Fibroblast of lung (primary cell): ENCODE measurements at regions not wholly inside any gene's neighbourhood (a gene's known extent, or its start where the extent isn't known, plus 50 kb on each side); places are given as distances from the start of the nearest gene placed in this dataset.

Experiments
- DNase-seq, 2 donors: peaks; one replicate each; pipeline versions ENCODE4 v3.0.0 to v3.0.0-alpha.2; 2010; ENCODE audit warnings: low read depth in 2 of 2
- H2AFZ ChIP-seq: 2 replicates; pipeline ENCODE4 v1.5.1; 2012; ENCODE audit warnings: low read length, control low read depth, inconsistent platforms
- H3K27ac ChIP-seq: 2 replicates; pipeline ENCODE4 v1.5.1; 2011; ENCODE audit warnings: low read length, control low read depth; ENCODE audit not compliant: insufficient read depth
- H3K27me3 ChIP-seq: 2 replicates; pipeline ENCODE4 v1.5.1; 2011; ENCODE audit warnings: mild to moderate bottlenecking, low read length; ENCODE audit not compliant: control insufficient read depth, insufficient read depth
- H3K36me3 ChIP-seq: 2 replicates; pipeline ENCODE4 v1.5.1; 2011; ENCODE audit warnings: low read length; ENCODE audit not compliant: control insufficient read depth, insufficient read depth
- H3K4me1 ChIP-seq: 2 replicates; pipeline ENCODE4 v1.5.1; 2011; ENCODE audit warnings: low read length; ENCODE audit not compliant: control insufficient read depth, insufficient read depth; ENCODE audit errors: extremely low read depth
- H3K4me2 ChIP-seq: 2 replicates; pipeline ENCODE4 v1.5.1; 2011; ENCODE audit warnings: low read length, control low read depth; ENCODE audit not compliant: insufficient read depth; ENCODE audit errors: extremely low read depth
- H3K4me3 ChIP-seq, 4 experiments: fragments of 200-600 bp in 1 of 4; sonication (generic) in 1 of 4; replicated peaks in 1 of 4; 2 replicates each; pipeline ENCODE4 v1.5.1; 2011 to 2016; ENCODE audit warnings: low read length in 4 of 4, low read depth in 3 of 4, mild to moderate bottlenecking in 3 of 4, control low read depth in 2 of 4, inconsistent platforms in 1 of 4, mixed read lengths in 1 of 4; ENCODE audit not compliant: insufficient read depth in 1 of 4; ENCODE audit errors: control extremely low read depth in 1 of 4
- H3K79me2 ChIP-seq: 2 replicates; pipeline ENCODE4 v1.5.1; 2012; ENCODE audit warnings: mild to moderate bottlenecking, low read length, inconsistent platforms; ENCODE audit not compliant: control insufficient read depth, insufficient read depth
- H3K9ac ChIP-seq: 2 replicates; pipeline ENCODE4 v1.5.1; 2011; ENCODE audit warnings: mild to moderate bottlenecking, low read length, control low read depth; ENCODE audit not compliant: insufficient read depth
- H3K9me3 ChIP-seq: 2 replicates; pipeline ENCODE4 v1.5.1; 2012; ENCODE audit warnings: low read depth, low read length; ENCODE audit not compliant: control insufficient read depth, insufficient read depth
- H4K20me1 ChIP-seq: 2 replicates; pipeline ENCODE4 v1.5.1; 2011; ENCODE audit warnings: low read length; ENCODE audit not compliant: control insufficient read depth, insufficient read depth; ENCODE audit errors: extremely low read depth
- CTCF ChIP-seq, 2 donors: IDR thresholded peaks in 1 of 2; conservative IDR thresholded peaks in 1 of 2; 1 replicate in 1 of 2; 2 replicates in 1 of 2; pipeline ENCODE4 v1.5.1; 2011 to 2012; ENCODE audit warnings: low read length in 2 of 2, control low read depth in 1 of 2, inconsistent platforms in 1 of 2, low read depth in 1 of 2, mild to moderate bottlenecking in 1 of 2
- EZH2 ChIP-seq: IDR thresholded peaks from 2 replicates; pipeline ENCODE4 v1.5.1; 2012; ENCODE audit warnings: low read length, control low read depth, mild to moderate bottlenecking; ENCODE audit errors: missing control alignments

GRCh38 chr3:10762116-10762515 lies 53.9 kb upstream of the SLC6A11 start:
- Histone ChIP-seq H3K27ac (no peak overlapping the region), H3K27me3 (no peaks in the 10 kb centered on the region), H4K20me1 (no peaks in the 10 kb centered on the region), H3K4me2 (no peak overlapping the region), H3K9me3 (no peaks in the 10 kb centered on the region), H3K9ac (no peak overlapping the region), H3K36me3 (no peaks in the 10 kb centered on the region), H3K4me1 (no peaks in the 10 kb centered on the region), H3K4me3 (no peak overlapping the region), H2AFZ (no peak overlapping the region), H3K79me2 (no peaks in the 10 kb centered on the region)
- DNase-seq: no peak
- TF ChIP-seq CTCF (conservative IDR thresholded peaks at IDR 0.05 in 1 of 2, IDR thresholded peaks at IDR 0.05 in 1 of 2; ENCODE audit: low read depth in 1 of 2, low read length in 2 of 2) (no peak), EZH2 (no peak)

GRCh38 chr3:10762611-10763247 lies 53.3 kb upstream of the SLC6A11 start:
- Histone ChIP-seq H3K9ac (no peak overlapping the region), H3K4me1 (no peaks in the 10 kb centered on the region), H2AFZ (no peak overlapping the region), H3K27me3 (no peaks in the 10 kb centered on the region), H3K27ac (no peak overlapping the region), H3K4me2 (no peak overlapping the region), H4K20me1 (no peaks in the 10 kb centered on the region), H3K4me3 (no peak overlapping the region), H3K36me3 (no peaks in the 10 kb centered on the region), H3K9me3 (no peaks in the 10 kb centered on the region), H3K79me2 (no peaks in the 10 kb centered on the region)
- no peak for TF ChIP-seq EZH2
- no peak for TF ChIP-seq CTCF (conservative IDR thresholded peaks at IDR 0.05 in 1 of 2, IDR thresholded peaks at IDR 0.05 in 1 of 2; ENCODE audit: low read depth in 1 of 2, low read length in 2 of 2)
- no peak for DNase-seq

- no peaks in the 10 kb centered on the region for H3K9me3 ChIP-seq
- H3K9ac ChIP-seq: no peak overlapping the region
- no peak overlapping the region for H3K4me2 ChIP-seq
- TF ChIP-seq EZH2: no peak
- no peak for TF ChIP-seq CTCF (conservative IDR thresholded peaks at IDR 0.05 in 1 of 2, IDR thresholded peaks at IDR 0.05 in 1 of 2; ENCODE audit: low read depth in 1 of 2, low read length in 2 of 2)
- H3K27ac ChIP-seq: no peak overlapping the region
- no peaks in the 10 kb centered on the region for H4K20me1 ChIP-seq
- H2AFZ ChIP-seq: no peak overlapping the region
- no peaks in the 10 kb centered on the region for H3K79me2 ChIP-seq
- H3K27me3 ChIP-seq: no peaks in the 10 kb centered on the region
- no peak overlapping the region for H3K4me3 ChIP-seq
- H3K4me1 ChIP-seq: no peaks in the 10 kb centered on the region
- DNase-seq: no peak
- H3K36me3 ChIP-seq: no peaks in the 10 kb centered on the region
Measured at GRCh38 chr3:10763248-10763620, 52.8 kb upstream of the SLC6A11 start.
